DOHH2 (cell line): ENCODE measurements at regions not wholly inside any gene's neighbourhood (a gene's known extent, or its start where the extent isn't known, plus 50 kb on each side); places are given as distances from the start of the nearest gene placed in this dataset.

Experiments
- H3F3A ChIP-seq: fragments of 200-600 bp; sonication (generic), shearing (Covaris generic); 2 replicates; pipeline ENCODE4 v1.6.0; 2016; ENCODE audit warnings: antibody characterized with exemption, mild to moderate bottlenecking; ENCODE audit not compliant: control insufficient read depth, insufficient read depth
- H3K27ac ChIP-seq: fragments of 200-600 bp; sonication (generic); 2 replicates; pipeline ENCODE4 v1.5.1; 2014; ENCODE audit warnings: low read depth, mild to moderate bottlenecking, low read length, moderate library complexity
- H3K27me3 ChIP-seq: fragments of 200-600 bp; sonication (generic); 2 replicates; pipeline ENCODE4 v1.6.1; 2014; ENCODE audit warnings: mild to moderate bottlenecking, low read length, mixed read lengths; ENCODE audit not compliant: control insufficient read depth
- H3K36me3 ChIP-seq: fragments of 200-600 bp; sonication (generic); 2 replicates; pipeline ENCODE4 v1.6.1; 2014; ENCODE audit warnings: mild to moderate bottlenecking, low read length, moderate library complexity, mixed read lengths; ENCODE audit not compliant: control insufficient read depth
- H3K4me1 ChIP-seq: fragments of 200-600 bp; sonication (generic); 2 replicates; pipeline ENCODE4 v1.6.1; 2014; ENCODE audit warnings: mild to moderate bottlenecking, low read length, mixed read lengths; ENCODE audit not compliant: control insufficient read depth
- H3K4me2 ChIP-seq: fragments of 200-600 bp; sonication (generic); 2 replicates; pipeline ENCODE4 v1.6.0; 2014; ENCODE audit warnings: mild to moderate bottlenecking, low read length, moderate library complexity
- H3K4me3 ChIP-seq: fragments of 200-600 bp; sonication (generic); 2 replicates; pipeline ENCODE4 v1.5.1; 2014; ENCODE audit warnings: mild to moderate bottlenecking, low read length, mixed read lengths
- H3K79me2 ChIP-seq: fragments of 200-600 bp; sonication (generic); 2 replicates; pipeline ENCODE4 v1.6.1; 2014; ENCODE audit warnings: mild to moderate bottlenecking, low read length, mixed read lengths; ENCODE audit not compliant: control insufficient read depth
- H3K9me2 ChIP-seq: fragments of 200-600 bp; sonication (generic); replicated peaks from 2 replicates; pipeline ENCODE4 v1.6.1; 2014; ENCODE audit warnings: mild to moderate bottlenecking, low read length, mixed read lengths; ENCODE audit not compliant: control insufficient read depth
- H3K9me3 ChIP-seq: fragments of 200-600 bp; sonication (generic); 2 replicates; pipeline ENCODE4 v1.6.1; 2014; ENCODE audit warnings: antibody characterized with exemption, low read length, mixed read lengths; ENCODE audit not compliant: control insufficient read depth, insufficient read depth
- H4K20me1 ChIP-seq: fragments of 200-600 bp; sonication (generic); 2 replicates; pipeline ENCODE4 v1.6.0; 2014; ENCODE audit warnings: low read depth, mild to moderate bottlenecking, antibody characterized with exemption, low read length, moderate library complexity; ENCODE audit not compliant: control insufficient read depth, insufficient read depth
- CTCF ChIP-seq: fragments of 200-600 bp; sonication (generic); IDR thresholded peaks from one replicate; pipeline ENCODE4 v1.5.1; 2014; ENCODE audit warnings: antibody characterized with exemption, mild to moderate bottlenecking, low read depth, low read length; ENCODE audit not compliant: poor library complexity, severe bottlenecking
- EZH2phosphoT487 ChIP-seq: fragments of 200-600 bp; sonication (generic); IDR thresholded peaks from 2 replicates; pipeline ENCODE4 v1.6.1; 2017; ENCODE audit warnings: borderline replicate concordance, mild to moderate bottlenecking, antibody characterized with exemption, low read length, moderate library complexity, mixed read lengths

- TF ChIP-seq CTCF = no peak
- TF ChIP-seq EZH2phosphoT487 = no peak
- Histone ChIP-seq H3K9me3 (no peaks in the 10 kb centered on the region), H3K4me1 (no peaks in the 10 kb centered on the region), H3K9me2 (no peaks in the 10 kb centered on the region), H4K20me1 (no peaks in the 10 kb centered on the region), H3F3A (no peaks in the 10 kb centered on the region), H3K27me3 (peaks cover 29% of the 10 kb centered on the region), H3K79me2 (no peaks in the 10 kb centered on the region), H3K36me3 (no peaks in the 10 kb centered on the region), H3K27ac (no peak overlapping the region), H3K4me2 (no peak overlapping the region), H3K4me3 (no peak overlapping the region)
These were observed 77.0 kb downstream of the MRPL14 start for GRCh38 chr6:44049989-44050871.

GRCh38 chr6:44049163-44049988 lies 77.9 kb downstream of the MRPL14 start:
- H3K4me1 ChIP-seq = no peaks in the 10 kb centered on the region
- H3K9me3 ChIP-seq = peaks cover 7% of the 10 kb centered on the region; the same call in 1 of the 2 replicates
- no peaks in the 10 kb centered on the region for H3F3A ChIP-seq
- H3K4me3 ChIP-seq = no peak overlapping the region
- H4K20me1 ChIP-seq = no peaks in the 10 kb centered on the region
- H3K27me3 ChIP-seq = peaks cover 25% of the 10 kb centered on the region
- no peak overlapping the region for H3K4me2 ChIP-seq
- H3K36me3 ChIP-seq = no peaks in the 10 kb centered on the region
- H3K27ac ChIP-seq = no peak overlapping the region
- no peaks in the 10 kb centered on the region for H3K9me2 ChIP-seq
- no peaks in the 10 kb centered on the region for H3K79me2 ChIP-seq
- TF ChIP-seq CTCF (no peak), EZH2phosphoT487 (no peak)

GRCh38 chr6:44048277-44048676 lies 79.0 kb downstream of the MRPL14 start:
- no peaks in the 10 kb centered on the region for H3F3A ChIP-seq
- H3K27ac ChIP-seq = no peak overlapping the region
- TF ChIP-seq CTCF (no peak), EZH2phosphoT487 (no peak)
- H3K79me2 ChIP-seq = no peaks in the 10 kb centered on the region
- no peaks in the 10 kb centered on the region for H3K36me3 ChIP-seq
- peaks cover 17% of the 10 kb centered on the region for H3K27me3 ChIP-seq
- peaks cover 8% of the 10 kb centered on the region; the same call in 1 of the 2 replicates for H3K9me3 ChIP-seq
- no peak overlapping the region for H3K4me3 ChIP-seq
- H3K4me2 ChIP-seq = no peak overlapping the region
- no peaks in the 10 kb centered on the region for H3K9me2 ChIP-seq
- H4K20me1 ChIP-seq = no peaks in the 10 kb centered on the region
- H3K4me1 ChIP-seq = no peaks in the 10 kb centered on the region
